ENCODE measurements at regions not wholly inside any gene's neighbourhood (a gene's known extent, or its start where the extent isn't known, plus 50 kb on each side); places are given as distances from the start of the nearest gene placed in this dataset.

DNA sequence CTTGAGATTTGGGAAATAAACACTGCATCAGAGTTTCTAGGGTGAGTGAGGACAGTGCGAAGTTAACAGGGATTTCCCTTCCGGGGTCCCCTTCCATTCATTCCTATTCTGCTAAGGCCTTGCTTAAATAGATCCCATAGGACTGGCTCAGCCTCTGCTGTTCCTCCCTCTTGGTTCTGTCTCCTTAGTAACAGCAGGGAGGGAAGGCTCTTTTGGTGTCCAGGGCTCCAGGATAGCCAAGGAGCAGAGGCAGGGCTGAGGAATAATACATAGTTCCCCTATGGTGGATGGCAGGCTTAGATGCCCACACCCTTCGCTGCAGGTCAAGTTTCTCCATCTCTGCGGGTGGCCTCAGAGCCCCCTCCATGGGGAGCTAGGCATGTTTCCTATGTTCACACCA is 591.7 kb downstream of the ACTL7B start (continued):
- TF ChIP-seq, protein P1, sequence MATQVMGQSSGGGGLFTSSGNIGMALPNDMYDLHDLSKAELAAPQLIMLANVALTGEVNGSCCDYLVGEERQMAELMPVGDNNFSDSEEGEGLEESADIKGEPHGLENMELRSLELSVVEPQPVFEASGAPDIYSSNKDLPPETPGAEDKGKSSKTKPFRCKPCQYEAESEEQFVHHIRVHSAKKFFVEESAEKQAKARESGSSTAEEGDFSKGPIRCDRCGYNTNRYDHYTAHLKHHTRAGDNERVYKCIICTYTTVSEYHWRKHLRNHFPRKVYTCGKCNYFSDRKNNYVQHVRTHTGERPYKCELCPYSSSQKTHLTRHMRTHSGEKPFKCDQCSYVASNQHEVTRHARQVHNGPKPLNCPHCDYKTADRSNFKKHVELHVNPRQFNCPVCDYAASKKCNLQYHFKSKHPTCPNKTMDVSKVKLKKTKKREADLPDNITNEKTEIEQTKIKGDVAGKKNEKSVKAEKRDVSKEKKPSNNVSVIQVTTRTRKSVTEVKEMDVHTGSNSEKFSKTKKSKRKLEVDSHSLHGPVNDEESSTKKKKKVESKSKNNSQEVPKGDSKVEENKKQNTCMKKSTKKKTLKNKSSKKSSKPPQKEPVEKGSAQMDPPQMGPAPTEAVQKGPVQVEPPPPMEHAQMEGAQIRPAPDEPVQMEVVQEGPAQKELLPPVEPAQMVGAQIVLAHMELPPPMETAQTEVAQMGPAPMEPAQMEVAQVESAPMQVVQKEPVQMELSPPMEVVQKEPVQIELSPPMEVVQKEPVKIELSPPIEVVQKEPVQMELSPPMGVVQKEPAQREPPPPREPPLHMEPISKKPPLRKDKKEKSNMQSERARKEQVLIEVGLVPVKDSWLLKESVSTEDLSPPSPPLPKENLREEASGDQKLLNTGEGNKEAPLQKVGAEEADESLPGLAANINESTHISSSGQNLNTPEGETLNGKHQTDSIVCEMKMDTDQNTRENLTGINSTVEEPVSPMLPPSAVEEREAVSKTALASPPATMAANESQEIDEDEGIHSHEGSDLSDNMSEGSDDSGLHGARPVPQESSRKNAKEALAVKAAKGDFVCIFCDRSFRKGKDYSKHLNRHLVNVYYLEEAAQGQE (IDR thresholded peaks at IDR 0.05; ENCODE audit: low read depth) = no peak
- TF ChIP-seq, protein P2, sequence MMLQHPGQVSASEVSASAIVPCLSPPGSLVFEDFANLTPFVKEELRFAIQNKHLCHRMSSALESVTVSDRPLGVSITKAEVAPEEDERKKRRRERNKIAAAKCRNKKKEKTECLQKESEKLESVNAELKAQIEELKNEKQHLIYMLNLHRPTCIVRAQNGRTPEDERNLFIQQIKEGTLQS (IDR thresholded peaks at IDR 0.05) = no peak

DNA sequence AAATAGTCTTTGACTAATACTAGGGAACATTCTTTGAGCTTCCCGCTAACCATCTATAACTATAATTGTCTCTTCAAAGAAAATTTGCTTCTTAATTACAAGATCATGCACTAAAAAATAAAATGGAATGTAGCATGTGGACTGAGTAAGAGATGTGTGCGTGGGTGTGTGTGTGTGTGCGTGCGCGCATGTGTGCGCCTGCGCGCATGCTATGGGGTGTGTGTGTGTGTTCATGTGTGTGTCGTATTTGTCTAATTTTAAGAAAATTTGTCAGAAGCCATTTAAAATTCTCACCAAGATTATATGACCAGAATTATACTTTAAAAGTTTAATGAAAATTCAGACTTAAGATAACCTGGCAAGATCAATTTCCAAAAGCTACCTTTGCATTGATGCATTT is 593.0 kb downstream of the ACTL7B start:
- CTCF ChIA-PET = no interaction called here
- POLR2A ChIA-PET = no interaction called here
- BruUV-seq (replicated peaks) = no TSS peak

More for the DNA sequence above, 593.0 kb downstream of the ACTL7B start:
- no peak for DNase-seq (ENCODE audit: low read depth, low spot score)
- Histone ChIP-seq H3K36me3 (ENCODE audit: control insufficient read depth in 1 of 2, insufficient read depth in 2 of 2, low read length in 2 of 2) (no peaks in the 10 kb centered on the region), H2AFZ (ENCODE audit: low read depth, low read length, poor library complexity, severe bottlenecking) (no peak overlapping the region), H3K27ac (ENCODE audit: low read depth, low read length) (no peak overlapping the region), H3K4me2 (ENCODE audit: low read length) (no peak overlapping the region), H3K9me3 (ENCODE audit: control insufficient read depth in 1 of 2, insufficient read depth in 1 of 2, low read depth in 1 of 2, low read length in 2 of 2) (no peaks in the 10 kb centered on the region), H4K20me1 (ENCODE audit: insufficient read depth) (no peaks in the 10 kb centered on the region), H3K79me2 (ENCODE audit: insufficient read depth, low read length) (no peaks in the 10 kb centered on the region), H3K4me1 (ENCODE audit: control insufficient read depth in 1 of 2, insufficient read depth in 2 of 2, low read length in 2 of 2) (no peaks in the 10 kb centered on the region), H3K9me2 (ENCODE audit: insufficient read depth) (no peaks in the 10 kb centered on the region), H3K4me3 (replicated peaks in 1 of 2; ENCODE audit: low read depth in 1 of 2, low read length in 2 of 2) (no peak overlapping the region), H3K9ac (ENCODE audit: low read length) (no peak overlapping the region), H3K27me3 (ENCODE audit: insufficient read depth, low read length) (no peaks in the 10 kb centered on the region)
- intact Hi-C loops (cut with micrococcal nuclease) = no loop called here
- RAD21 ChIA-PET (ENCODE audit: low non-redundant PET in 1 of 2, low total read pairs in 2 of 2, uncharacterized antibody in 2 of 2, unreplicated experiment in 2 of 2) = no interaction called here
- TF ChIP-seq EZH2 (IDR thresholded peaks at IDR 0.05) (no peak), ELF1 (IDR thresholded peaks at IDR 0.05; ENCODE audit: borderline replicate concordance, low read depth) (no peak), POLR2AphosphoS5 (IDR thresholded peaks at IDR 0.05; ENCODE audit: low read depth, low read length) (no peak), JUND (IDR thresholded peaks at IDR 0.05) (no peak), YY1 (IDR thresholded peaks at IDR 0.05; ENCODE audit: extremely low read depth, insufficient replicate concordance, low read depth, low read length) (no peak)
- TF ChIP-seq, protein P3, sequence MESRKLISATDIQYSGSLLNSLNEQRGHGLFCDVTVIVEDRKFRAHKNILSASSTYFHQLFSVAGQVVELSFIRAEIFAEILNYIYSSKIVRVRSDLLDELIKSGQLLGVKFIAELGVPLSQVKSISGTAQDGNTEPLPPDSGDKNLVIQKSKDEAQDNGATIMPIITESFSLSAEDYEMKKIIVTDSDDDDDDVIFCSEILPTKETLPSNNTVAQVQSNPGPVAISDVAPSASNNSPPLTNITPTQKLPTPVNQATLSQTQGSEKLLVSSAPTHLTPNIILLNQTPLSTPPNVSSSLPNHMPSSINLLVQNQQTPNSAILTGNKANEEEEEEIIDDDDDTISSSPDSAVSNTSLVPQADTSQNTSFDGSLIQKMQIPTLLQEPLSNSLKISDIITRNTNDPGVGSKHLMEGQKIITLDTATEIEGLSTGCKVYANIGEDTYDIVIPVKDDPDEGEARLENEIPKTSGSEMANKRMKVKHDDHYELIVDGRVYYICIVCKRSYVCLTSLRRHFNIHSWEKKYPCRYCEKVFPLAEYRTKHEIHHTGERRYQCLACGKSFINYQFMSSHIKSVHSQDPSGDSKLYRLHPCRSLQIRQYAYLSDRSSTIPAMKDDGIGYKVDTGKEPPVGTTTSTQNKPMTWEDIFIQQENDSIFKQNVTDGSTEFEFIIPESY (IDR thresholded peaks at IDR 0.05; ENCODE audit: extremely low read depth, insufficient replicate concordance, low read length) = no peak
- TF ChIP-seq, protein P4, sequence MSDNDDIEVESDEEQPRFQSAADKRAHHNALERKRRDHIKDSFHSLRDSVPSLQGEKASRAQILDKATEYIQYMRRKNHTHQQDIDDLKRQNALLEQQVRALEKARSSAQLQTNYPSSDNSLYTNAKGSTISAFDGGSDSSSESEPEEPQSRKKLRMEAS (IDR thresholded peaks at IDR 0.05) = no peak
- ATAC-seq = no peak

Data from HCT116 (cell line).